ENCODE measurements at regions not wholly inside any gene's neighbourhood (a gene's known extent, or its start where the extent isn't known, plus 50 kb on each side); places are given as distances from the start of the nearest gene placed in this dataset.
"Not testable (repeated sequence)": the region's sequence is repeated elsewhere in the genome, so short reads cannot be mapped to it uniquely, and the experiment has no call there.

DNA sequence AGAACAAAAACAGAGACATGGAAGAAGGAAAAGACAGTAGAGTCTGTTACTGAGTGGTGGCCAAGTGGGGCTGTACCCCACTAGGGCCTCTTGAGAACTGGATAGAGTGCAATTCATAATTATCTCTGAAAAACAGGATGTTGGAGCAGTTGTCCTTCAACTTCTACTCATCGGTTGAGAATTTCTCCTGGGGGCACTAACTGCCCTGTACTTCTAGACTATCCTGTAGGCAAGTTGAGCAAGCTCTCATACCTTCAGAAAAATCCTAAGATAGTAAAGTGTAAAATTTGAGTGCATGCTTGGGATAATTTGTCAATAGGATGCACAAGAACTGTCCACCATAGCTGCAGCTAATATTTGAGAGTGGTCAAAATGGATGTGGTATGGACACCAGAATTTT, 179.7 kb upstream of the CNKSR2 start:
- 60 to 80% methylated on average over 1 of the region's 1 CpG for WGBS, 2 donors
- H3K36me3 ChIP-seq = no peaks in the 10 kb centered on the region
- no peaks in the 10 kb centered on the region for H3K4me1 ChIP-seq
- H3K27ac ChIP-seq = no peak overlapping the region
- DNase-seq = no peak
- TF ChIP-seq, protein P1, sequence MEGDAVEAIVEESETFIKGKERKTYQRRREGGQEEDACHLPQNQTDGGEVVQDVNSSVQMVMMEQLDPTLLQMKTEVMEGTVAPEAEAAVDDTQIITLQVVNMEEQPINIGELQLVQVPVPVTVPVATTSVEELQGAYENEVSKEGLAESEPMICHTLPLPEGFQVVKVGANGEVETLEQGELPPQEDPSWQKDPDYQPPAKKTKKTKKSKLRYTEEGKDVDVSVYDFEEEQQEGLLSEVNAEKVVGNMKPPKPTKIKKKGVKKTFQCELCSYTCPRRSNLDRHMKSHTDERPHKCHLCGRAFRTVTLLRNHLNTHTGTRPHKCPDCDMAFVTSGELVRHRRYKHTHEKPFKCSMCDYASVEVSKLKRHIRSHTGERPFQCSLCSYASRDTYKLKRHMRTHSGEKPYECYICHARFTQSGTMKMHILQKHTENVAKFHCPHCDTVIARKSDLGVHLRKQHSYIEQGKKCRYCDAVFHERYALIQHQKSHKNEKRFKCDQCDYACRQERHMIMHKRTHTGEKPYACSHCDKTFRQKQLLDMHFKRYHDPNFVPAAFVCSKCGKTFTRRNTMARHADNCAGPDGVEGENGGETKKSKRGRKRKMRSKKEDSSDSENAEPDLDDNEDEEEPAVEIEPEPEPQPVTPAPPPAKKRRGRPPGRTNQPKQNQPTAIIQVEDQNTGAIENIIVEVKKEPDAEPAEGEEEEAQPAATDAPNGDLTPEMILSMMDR (IDR thresholded peaks at IDR 0.05) = no peak
- intact Hi-C loops (cut with DNase I) = no loop called here
- no peak overlapping the region for H3K4me3 ChIP-seq
- H3K9me3 ChIP-seq = peaks cover 0 to 8% (median 0%) of the 10 kb centered on the region in 11 donors
- no peak for ATAC-seq
- H3K27me3 ChIP-seq = no peaks in the 10 kb centered on the region

DNA sequence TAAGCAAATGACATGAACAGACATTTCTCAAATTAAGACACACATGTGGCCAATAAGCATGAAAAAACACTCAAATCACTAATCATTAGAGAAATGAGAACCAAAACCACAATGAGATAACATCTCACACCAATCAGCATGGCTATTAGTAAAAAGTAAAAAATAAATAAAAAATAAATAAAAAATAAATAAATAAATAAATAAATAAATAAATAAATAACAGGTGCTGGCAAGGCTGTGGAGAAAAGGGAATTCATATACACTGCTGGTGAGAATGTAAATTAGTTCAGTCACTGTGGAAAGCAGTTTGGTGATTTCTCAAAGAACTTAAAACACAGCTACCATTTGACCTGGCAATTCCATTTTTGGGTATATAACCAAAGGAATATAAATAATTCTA, 167.1 kb upstream of the CNKSR2 start:
- TF ChIP-seq, protein P1 (IDR thresholded peaks at IDR 0.05) = no peak
- H3K27ac ChIP-seq = no peak overlapping the region
- peaks cover 0 to 9% (median 0%) of the 10 kb centered on the region in 11 donors for H3K9me3 ChIP-seq
- no peak overlapping the region for H3K4me3 ChIP-seq
- intact Hi-C loops (cut with DNase I) = no loop called here
- H3K27me3 ChIP-seq = no peaks in the 10 kb centered on the region
- DNase-seq = no peak
- no peaks in the 10 kb centered on the region for H3K36me3 ChIP-seq
- no peaks in the 10 kb centered on the region for H3K4me1 ChIP-seq
- ATAC-seq = no peak

DNA sequence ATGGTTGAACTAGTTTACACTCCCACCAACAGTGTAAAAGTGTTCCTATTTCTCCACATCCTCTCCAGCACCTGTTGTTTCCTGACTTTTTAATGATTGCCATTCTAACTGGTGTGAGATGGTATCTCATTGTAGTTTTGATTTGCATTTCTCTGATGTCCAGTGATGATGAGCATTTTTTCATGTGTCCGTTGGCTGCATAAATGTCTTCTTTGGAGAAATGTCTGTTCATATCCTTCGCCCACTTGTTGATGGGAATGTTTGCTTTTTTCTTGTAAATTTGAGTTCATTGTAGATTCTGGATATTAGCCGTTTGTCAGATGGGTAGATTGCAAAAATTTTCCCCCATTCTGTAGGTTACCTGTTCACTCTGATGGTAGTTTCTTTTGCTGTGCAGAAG, 155.0 kb upstream of the CNKSR2 start:
- H3K36me3 ChIP-seq; H3K4me1 ChIP-seq; DNase-seq; H3K27me3 ChIP-seq; H3K27ac ChIP-seq; ATAC-seq; H3K4me3 ChIP-seq; intact Hi-C loops (cut with DNase I): not testable (repeated sequence)
- peaks cover 0 to 38% (median 0%) of the 10 kb centered on the region in 11 donors for H3K9me3 ChIP-seq
- 86 to 88% methylated on average over 3 of the region's 3 CpGs for WGBS, 2 donors

DNA sequence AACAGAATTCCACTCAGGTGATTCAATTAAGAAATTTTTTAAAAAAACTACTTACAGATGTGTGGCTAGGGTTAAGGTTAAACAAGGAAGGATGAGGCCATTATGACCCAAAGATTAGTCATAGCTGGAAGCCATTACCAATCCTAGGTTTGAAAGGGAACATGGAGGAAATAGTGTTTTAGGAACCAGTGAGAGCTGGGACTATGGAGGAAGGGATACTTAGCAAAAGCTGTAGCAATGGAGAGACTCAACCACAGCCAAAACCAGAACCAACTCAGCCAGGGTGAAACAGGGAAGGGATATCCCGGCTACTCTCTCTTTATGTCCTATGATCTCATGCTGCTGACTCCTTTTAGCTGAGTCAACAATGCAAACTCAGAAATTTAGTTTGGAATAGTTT, 148.6 kb upstream of the CNKSR2 start:
- no peak overlapping the region for H3K27ac ChIP-seq
- no peak for DNase-seq
- no peaks in the 10 kb centered on the region for H3K27me3 ChIP-seq
- intact Hi-C loops (cut with DNase I) = no loop called here
- TF ChIP-seq, protein P1 (IDR thresholded peaks at IDR 0.05) = no peak
- H3K9me3 ChIP-seq = peaks cover 0 to 10% (median 0%) of the 10 kb centered on the region in 11 donors
- H3K36me3 ChIP-seq = no peaks in the 10 kb centered on the region
- 83 to 100% methylated on average over 1 of the region's 1 CpG for WGBS, 2 donors
- H3K4me1 ChIP-seq = no peaks in the 10 kb centered on the region
- ATAC-seq = no peak
- H3K4me3 ChIP-seq = no peak overlapping the region

DNA sequence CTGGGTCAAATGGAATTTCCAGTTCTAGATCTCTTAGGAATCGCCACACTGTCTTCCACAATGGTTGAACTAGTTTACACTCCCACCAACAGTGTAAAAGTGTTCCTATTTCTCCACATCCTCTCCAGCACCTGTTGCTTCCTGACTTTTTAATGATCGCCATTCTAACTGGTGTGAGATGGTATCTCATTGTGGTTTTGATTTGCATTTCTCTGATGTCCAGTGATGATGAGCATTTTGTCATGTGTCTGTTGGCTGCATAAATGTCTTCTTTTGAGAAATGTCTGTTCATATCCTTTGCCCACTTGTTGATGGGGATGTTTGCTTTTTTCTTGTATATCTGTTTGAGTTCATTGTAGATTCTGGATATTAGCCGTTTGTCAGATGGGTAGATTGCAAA, 145.2 kb upstream of the CNKSR2 start:
- H3K27ac ChIP-seq; H3K4me1 ChIP-seq; H3K4me3 ChIP-seq; DNase-seq; H3K36me3 ChIP-seq; intact Hi-C loops (cut with DNase I); H3K27me3 ChIP-seq; ATAC-seq: not testable (repeated sequence)
- 81 to 91% methylated on average over 3 of the region's 3 CpGs for WGBS, 2 donors
- peaks cover 0 to 23% (median 0%) of the 10 kb centered on the region in 11 donors for H3K9me3 ChIP-seq
